GM13977 (cell line): ENCODE measurements at regions not wholly inside any gene's neighbourhood (a gene's known extent, or its start where the extent isn't known, plus 50 kb on each side); places are given as distances from the start of the nearest gene placed in this dataset.

Experiments
- DNase-seq: peaks from one replicate; pipeline ENCODE4 v3.0.0; 2012; ENCODE audit warnings: low spot score
- in situ Hi-C: fragments of 300-500 bp; cut with MboI; formaldehyde crosslinking; loops from one replicate; pipeline ENCODE4 v1.12.0; 2022; ENCODE audit warnings: low sequenced_read_pairs, low pct_unique_long_range_greater_than_20kb, mixed read lengths, inconsistent platforms; ENCODE audit not compliant: unreplicated experiment
- TF ChIP-seq, protein P1 (sequence below): IDR thresholded peaks from 2 replicates; pipeline ENCODE4 v1.5.1; 2012; ENCODE audit warnings: mild to moderate bottlenecking, control low read depth; ENCODE audit not compliant: insufficient read depth; ENCODE audit errors: extremely low read depth, missing control alignments

DNA sequence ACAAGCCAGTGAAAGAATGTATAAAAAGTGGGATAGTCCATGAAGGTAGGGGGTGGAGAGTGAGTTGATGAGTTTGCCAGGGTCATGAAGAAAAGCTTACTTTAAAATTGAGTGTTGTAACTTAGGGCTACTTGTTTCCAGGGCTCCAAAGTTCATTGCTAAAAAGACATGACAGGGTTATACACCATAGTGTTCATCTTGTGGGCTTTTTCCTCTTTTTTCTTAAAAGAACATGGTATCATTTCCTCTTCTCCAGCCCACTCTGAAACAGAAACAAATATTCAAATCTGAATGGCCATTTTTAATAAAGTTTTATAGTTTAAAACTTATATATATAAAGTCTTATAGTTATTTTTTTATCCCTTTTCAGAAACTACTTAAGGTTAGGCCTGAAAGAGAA lies 115.7 kb upstream of the SMC2 start:
- DNase-seq = no peak
- in situ Hi-C loops = no loop called here

DNA sequence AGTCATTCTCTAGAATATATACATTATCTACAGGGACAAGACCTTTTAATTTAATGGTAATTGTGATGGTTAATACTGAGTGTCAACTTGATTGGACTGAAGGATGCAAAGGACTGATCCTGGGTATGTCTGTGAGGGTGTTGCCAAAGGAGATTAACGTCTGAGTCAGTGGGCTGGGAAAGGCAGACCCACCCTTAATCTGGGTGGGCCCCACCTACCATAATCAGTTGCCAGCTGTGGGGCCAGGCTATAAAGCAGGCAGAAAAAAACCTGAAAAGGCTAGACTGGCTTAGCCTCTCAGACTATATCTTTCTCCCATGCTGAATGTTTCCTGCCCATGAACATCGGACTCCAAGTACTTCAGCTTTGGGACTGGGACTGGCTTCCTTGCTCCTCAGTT lies 112.2 kb upstream of the SMC2 start:
- no peak for DNase-seq
- in situ Hi-C loops = no loop called here
- TF ChIP-seq, protein P1, sequence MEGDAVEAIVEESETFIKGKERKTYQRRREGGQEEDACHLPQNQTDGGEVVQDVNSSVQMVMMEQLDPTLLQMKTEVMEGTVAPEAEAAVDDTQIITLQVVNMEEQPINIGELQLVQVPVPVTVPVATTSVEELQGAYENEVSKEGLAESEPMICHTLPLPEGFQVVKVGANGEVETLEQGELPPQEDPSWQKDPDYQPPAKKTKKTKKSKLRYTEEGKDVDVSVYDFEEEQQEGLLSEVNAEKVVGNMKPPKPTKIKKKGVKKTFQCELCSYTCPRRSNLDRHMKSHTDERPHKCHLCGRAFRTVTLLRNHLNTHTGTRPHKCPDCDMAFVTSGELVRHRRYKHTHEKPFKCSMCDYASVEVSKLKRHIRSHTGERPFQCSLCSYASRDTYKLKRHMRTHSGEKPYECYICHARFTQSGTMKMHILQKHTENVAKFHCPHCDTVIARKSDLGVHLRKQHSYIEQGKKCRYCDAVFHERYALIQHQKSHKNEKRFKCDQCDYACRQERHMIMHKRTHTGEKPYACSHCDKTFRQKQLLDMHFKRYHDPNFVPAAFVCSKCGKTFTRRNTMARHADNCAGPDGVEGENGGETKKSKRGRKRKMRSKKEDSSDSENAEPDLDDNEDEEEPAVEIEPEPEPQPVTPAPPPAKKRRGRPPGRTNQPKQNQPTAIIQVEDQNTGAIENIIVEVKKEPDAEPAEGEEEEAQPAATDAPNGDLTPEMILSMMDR = no peak

More for the DNA sequence above, 115.7 kb upstream of the SMC2 start:
- TF ChIP-seq, protein P1 = no peak

DNA sequence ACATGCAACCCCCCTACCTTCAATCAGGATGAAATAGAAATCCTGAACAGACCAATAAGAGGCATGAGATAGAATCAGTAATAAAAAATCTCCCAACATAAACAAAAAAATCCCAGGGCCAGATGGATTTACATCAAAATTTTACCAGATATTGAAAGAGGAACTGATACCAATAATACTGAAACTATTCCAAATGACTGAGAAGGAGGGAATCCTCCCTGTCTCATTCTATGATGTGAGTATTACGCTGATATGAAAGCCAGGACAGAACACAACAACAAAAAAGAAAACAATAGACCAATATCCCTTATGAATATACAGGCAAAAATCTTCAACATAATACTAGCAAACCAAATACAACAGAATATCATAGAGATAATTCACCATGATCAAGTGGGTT lies 109.0 kb upstream of the SMC2 start:
- no peak for DNase-seq
- in situ Hi-C loops = no loop called here
- TF ChIP-seq, protein P1 = no peak

DNA sequence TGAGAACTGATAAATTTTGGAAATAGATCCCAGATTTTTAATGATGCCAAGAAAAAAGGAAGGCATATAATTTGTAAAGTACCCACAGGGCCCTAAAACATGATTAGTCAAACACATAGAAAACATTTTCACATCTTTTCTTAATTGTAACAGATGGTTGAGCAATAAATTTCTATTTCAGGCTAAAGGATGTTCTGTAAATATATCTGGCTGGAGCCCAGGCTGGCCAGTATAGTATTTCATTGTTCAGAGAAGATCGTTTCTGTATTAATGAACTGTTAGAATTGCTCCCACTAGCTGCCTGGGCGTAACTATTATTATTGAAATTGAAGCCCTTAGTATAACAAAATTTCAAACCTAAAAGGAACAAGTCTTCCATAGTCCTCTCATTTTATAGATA lies 105.3 kb upstream of the SMC2 start:
- DNase-seq = no peak
- TF ChIP-seq, protein P1 = no peak
- in situ Hi-C loops = no loop called here

DNA sequence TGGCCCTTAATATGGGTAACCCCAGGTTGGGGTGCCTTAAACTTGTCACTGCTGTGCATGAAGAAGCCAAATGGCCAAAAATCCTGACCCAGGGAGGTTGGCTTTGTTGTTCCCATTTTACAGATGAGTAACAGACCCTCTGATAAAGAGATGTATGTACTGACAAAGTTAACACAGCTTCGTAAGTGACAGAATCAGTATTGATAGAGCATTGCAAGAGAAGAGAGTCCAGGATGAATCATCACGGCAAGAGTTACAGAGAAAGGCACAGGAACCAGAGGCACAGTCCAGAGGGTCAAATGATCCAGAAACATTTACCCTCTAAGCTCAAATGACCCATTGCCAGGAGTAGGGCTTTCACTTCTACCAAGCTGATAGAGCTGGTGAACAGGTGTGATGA lies 103.8 kb upstream of the SMC2 start:
- TF ChIP-seq, protein P1 = no peak
- in situ Hi-C loops = no loop called here
- no peak for DNase-seq

DNA sequence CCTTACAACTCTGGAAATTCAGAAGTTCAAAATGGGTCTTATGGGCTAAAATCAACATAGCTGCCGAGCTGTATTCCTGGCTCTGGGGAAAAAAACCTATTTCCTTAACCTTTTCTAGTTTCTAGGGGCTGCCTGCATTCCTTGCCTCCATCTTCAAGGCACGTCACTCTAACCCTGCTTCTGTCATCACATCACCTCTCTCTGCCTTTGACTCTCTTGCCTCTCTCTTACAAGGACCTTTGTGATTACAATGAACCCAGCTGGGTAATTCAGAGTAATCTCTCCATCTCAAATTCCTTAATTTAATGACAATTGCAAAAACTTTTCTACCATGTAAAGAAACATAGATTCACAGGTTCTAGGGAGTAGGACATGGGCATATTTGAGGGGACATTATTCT lies 103.1 kb upstream of the SMC2 start:
- in situ Hi-C loops = no loop called here
- TF ChIP-seq, protein P1 = no peak
- no peak for DNase-seq

DNA sequence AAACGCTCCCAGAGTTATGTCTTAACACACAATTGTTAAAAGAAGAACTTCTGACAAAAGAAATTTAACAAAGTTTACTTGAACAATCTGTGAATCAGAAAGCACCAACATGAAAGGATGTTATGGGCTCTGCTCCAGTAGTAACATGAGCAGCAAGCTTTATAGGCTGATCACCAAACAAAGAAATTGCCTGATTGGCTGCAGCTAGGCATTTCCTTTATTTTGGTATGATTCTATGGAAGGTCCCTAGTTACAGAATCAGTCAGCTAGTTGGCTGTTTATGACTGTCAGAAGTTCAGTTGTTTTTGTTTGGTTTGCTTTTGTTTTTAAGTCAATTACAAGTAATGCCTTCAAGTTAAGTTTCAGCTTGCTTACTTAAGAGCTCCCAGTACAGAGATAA lies 102.4 kb upstream of the SMC2 start:
- in situ Hi-C loops = no loop called here
- DNase-seq = no peak
- TF ChIP-seq, protein P1 = no peak
